ENCODE measurements at regions not wholly inside any gene's neighbourhood (a gene's known extent, or its start where the extent isn't known, plus 50 kb on each side); places are given as distances from the start of the nearest gene placed in this dataset.

- BruUV-seq (replicated peaks) = no TSS peak
- Mint-ChIP-seq H3K27ac (ENCODE audit: unreplicated experiment) (no peak overlapping the region), H3K36me3 (ENCODE audit: insufficient read depth, unreplicated experiment) (no peaks in the 10 kb centered on the region), H3K9me3 (ENCODE audit: low read depth, unreplicated experiment) (peaks cover 6% of the 10 kb centered on the region), H3K4me3 (ENCODE audit: low read depth, unreplicated experiment) (no peak overlapping the region), H3K4me1 (ENCODE audit: low read depth, unreplicated experiment) (no peaks in the 10 kb centered on the region), H3K27me3 (ENCODE audit: unreplicated experiment) (no peaks in the 10 kb centered on the region)
- TF ChIP-seq, protein P1, sequence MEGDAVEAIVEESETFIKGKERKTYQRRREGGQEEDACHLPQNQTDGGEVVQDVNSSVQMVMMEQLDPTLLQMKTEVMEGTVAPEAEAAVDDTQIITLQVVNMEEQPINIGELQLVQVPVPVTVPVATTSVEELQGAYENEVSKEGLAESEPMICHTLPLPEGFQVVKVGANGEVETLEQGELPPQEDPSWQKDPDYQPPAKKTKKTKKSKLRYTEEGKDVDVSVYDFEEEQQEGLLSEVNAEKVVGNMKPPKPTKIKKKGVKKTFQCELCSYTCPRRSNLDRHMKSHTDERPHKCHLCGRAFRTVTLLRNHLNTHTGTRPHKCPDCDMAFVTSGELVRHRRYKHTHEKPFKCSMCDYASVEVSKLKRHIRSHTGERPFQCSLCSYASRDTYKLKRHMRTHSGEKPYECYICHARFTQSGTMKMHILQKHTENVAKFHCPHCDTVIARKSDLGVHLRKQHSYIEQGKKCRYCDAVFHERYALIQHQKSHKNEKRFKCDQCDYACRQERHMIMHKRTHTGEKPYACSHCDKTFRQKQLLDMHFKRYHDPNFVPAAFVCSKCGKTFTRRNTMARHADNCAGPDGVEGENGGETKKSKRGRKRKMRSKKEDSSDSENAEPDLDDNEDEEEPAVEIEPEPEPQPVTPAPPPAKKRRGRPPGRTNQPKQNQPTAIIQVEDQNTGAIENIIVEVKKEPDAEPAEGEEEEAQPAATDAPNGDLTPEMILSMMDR (IDR thresholded peaks at IDR 0.05; ENCODE audit: unreplicated experiment) = no peak
- intact Hi-C loops (cut with micrococcal nuclease; ENCODE audit: unreplicated experiment) = no loop called here
- DNase-seq = no peak
- CTCF ChIA-PET = no interaction called here
Observed at GRCh38 chr3:74532446-74532845, 82.0 kb downstream of the CNTN3 start.

DNA sequence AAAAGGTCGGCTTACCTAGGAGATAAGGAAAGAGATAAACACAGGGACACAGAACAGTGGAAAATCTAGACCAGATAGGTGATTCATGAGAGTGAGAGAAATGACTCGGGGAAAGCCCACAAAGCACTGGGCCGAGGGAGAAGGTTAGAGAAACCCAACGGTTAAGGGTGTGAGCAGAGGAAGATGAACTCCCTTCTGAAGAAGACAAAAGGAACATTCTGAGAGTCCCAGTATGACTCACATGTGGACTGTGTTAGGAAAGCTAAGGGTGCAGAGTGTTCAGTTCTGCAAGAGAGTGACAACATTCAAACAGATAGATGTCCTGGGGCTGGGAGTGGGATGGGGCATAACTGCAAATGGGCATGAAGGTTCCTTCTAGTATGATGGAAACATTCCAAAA is 83.0 kb downstream of the CNTN3 start:
- no peaks in the 10 kb centered on the region for H3K4me1 Mint-ChIP-seq (ENCODE audit: low read depth, unreplicated experiment)
- intact Hi-C loops (cut with micrococcal nuclease; ENCODE audit: unreplicated experiment) = no loop called here
- peaks cover 6% of the 10 kb centered on the region for H3K9me3 Mint-ChIP-seq (ENCODE audit: low read depth, unreplicated experiment)
- DNase-seq = no peak
- CTCF ChIA-PET = no interaction called here
- TF ChIP-seq, protein P1 (IDR thresholded peaks at IDR 0.05; ENCODE audit: unreplicated experiment) = no peak
- BruUV-seq (replicated peaks) = no TSS peak
- no peak overlapping the region for H3K4me3 Mint-ChIP-seq (ENCODE audit: low read depth, unreplicated experiment)
- no peaks in the 10 kb centered on the region for H3K27me3 Mint-ChIP-seq (ENCODE audit: unreplicated experiment)
- H3K36me3 Mint-ChIP-seq (ENCODE audit: insufficient read depth, unreplicated experiment) = no peaks in the 10 kb centered on the region
- no peak overlapping the region for H3K27ac Mint-ChIP-seq (ENCODE audit: unreplicated experiment)

DNA sequence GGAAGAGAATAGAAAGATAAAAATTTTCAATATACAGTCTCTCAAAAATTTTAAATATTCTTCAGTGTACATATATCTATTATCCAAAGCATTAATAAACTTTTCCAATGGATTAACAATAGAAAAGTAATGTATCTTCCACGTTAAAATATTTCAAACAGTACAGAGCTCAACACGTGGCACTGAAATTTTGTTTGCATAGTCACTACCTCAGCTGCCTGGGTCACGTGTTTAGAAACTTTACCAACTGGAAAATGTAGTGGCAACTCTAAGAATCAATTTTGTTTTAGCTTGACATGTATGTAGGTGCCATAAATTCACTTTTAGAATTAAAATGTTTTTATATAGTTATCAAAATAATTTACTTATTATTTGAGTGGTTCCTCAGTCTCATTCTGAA is 85.3 kb downstream of the CNTN3 start:
- H3K27ac Mint-ChIP-seq (ENCODE audit: unreplicated experiment) = no peak overlapping the region
- BruUV-seq (replicated peaks) = no TSS peak
- intact Hi-C loops (cut with micrococcal nuclease; ENCODE audit: unreplicated experiment) = no loop called here

GRCh38 chr3:74527566-74527965 is 86.9 kb downstream of the CNTN3 start:
- peaks cover 10% of the 10 kb centered on the region for H3K9me3 Mint-ChIP-seq (ENCODE audit: low read depth, unreplicated experiment)
- no peaks in the 10 kb centered on the region for H3K27me3 Mint-ChIP-seq (ENCODE audit: unreplicated experiment)
- no peak overlapping the region for H3K27ac Mint-ChIP-seq (ENCODE audit: unreplicated experiment)
- BruUV-seq (replicated peaks) = no TSS peak
- TF ChIP-seq, protein P1 (IDR thresholded peaks at IDR 0.05; ENCODE audit: unreplicated experiment) = no peak
- no peaks in the 10 kb centered on the region for H3K36me3 Mint-ChIP-seq (ENCODE audit: insufficient read depth, unreplicated experiment)
- CTCF ChIA-PET = no interaction called here
- intact Hi-C loops (cut with micrococcal nuclease; ENCODE audit: unreplicated experiment) = no loop called here
- no peak for DNase-seq
- no peak overlapping the region for H3K4me3 Mint-ChIP-seq (ENCODE audit: low read depth, unreplicated experiment)
- H3K4me1 Mint-ChIP-seq (ENCODE audit: low read depth, unreplicated experiment) = no peaks in the 10 kb centered on the region

More for the DNA sequence above, 85.3 kb downstream of the CNTN3 start:
- Mint-ChIP-seq H3K36me3 (ENCODE audit: insufficient read depth, unreplicated experiment) (no peaks in the 10 kb centered on the region), H3K4me3 (ENCODE audit: low read depth, unreplicated experiment) (no peak overlapping the region), H3K4me1 (ENCODE audit: low read depth, unreplicated experiment) (no peaks in the 10 kb centered on the region), H3K27me3 (ENCODE audit: unreplicated experiment) (no peaks in the 10 kb centered on the region), H3K9me3 (ENCODE audit: low read depth, unreplicated experiment) (peaks cover 10% of the 10 kb centered on the region)
- CTCF ChIA-PET = no interaction called here
- TF ChIP-seq, protein P1 (IDR thresholded peaks at IDR 0.05; ENCODE audit: unreplicated experiment) = no peak
- DNase-seq = no peak

- H3K27ac Mint-ChIP-seq (ENCODE audit: unreplicated experiment) = no peak overlapping the region
- no TSS peak for BruUV-seq (replicated peaks)
- TF ChIP-seq, protein P1 (IDR thresholded peaks at IDR 0.05; ENCODE audit: unreplicated experiment) = no peak
- no peak for DNase-seq
- no peak overlapping the region for H3K4me3 Mint-ChIP-seq (ENCODE audit: low read depth, unreplicated experiment)
- H3K36me3 Mint-ChIP-seq (ENCODE audit: insufficient read depth, unreplicated experiment) = no peaks in the 10 kb centered on the region
- intact Hi-C loops (cut with micrococcal nuclease; ENCODE audit: unreplicated experiment) = no loop called here
- CTCF ChIA-PET = no interaction called here
- no peaks in the 10 kb centered on the region for H3K27me3 Mint-ChIP-seq (ENCODE audit: unreplicated experiment)
- H3K4me1 Mint-ChIP-seq (ENCODE audit: low read depth, unreplicated experiment) = no peaks in the 10 kb centered on the region
- peaks cover 5% of the 10 kb centered on the region for H3K9me3 Mint-ChIP-seq (ENCODE audit: low read depth, unreplicated experiment)
Observed at GRCh38 chr3:74523811-74524210, 90.6 kb downstream of the CNTN3 start.

All from Calu3 (cell line).